Trophoblast cell (in vitro differentiated cells and primary cell): ENCODE measurements at regions not wholly inside any gene's neighbourhood (a gene's known extent, or its start where the extent isn't known, plus 50 kb on each side); places are given as distances from the start of the nearest gene placed in this dataset.

Source experiments
- DNase-seq, 2 donors: peaks; one replicate each; pipeline ENCODE4 v3.0.0-alpha.2; 2016
- H2AFZ ChIP-seq: 2 replicates; pipeline ENCODE4 v1.6.1; 2013; ENCODE audit warnings: low read length, moderate library complexity, mild to moderate bottlenecking; ENCODE audit not compliant: insufficient read depth, poor library complexity
- H2AK5ac ChIP-seq: 2 replicates; pipeline ENCODE4 v1.6.1; 2013; ENCODE audit warnings: mild to moderate bottlenecking, low read length
- H2BK120ac ChIP-seq: 2 replicates; pipeline ENCODE4 v1.6.1; 2013; ENCODE audit warnings: low read length, mild to moderate bottlenecking, moderate library complexity; ENCODE audit not compliant: insufficient read depth, poor library complexity
- H2BK12ac ChIP-seq: 2 replicates; pipeline ENCODE4 v1.6.1; 2013; ENCODE audit warnings: mild to moderate bottlenecking, low read length, moderate library complexity
- H2BK5ac ChIP-seq: 2 replicates; pipeline ENCODE4 v1.6.1; 2013; ENCODE audit warnings: low read length, low read depth, moderate library complexity, mild to moderate bottlenecking; ENCODE audit not compliant: poor library complexity
- H3K14ac ChIP-seq: 2 replicates; pipeline ENCODE4 v1.6.1; 2013; ENCODE audit warnings: mild to moderate bottlenecking, low read length
- H3K18ac ChIP-seq: 2 replicates; pipeline ENCODE4 v1.6.1; 2013; ENCODE audit warnings: mild to moderate bottlenecking, low read length
- H3K23ac ChIP-seq: 2 replicates; pipeline ENCODE4 v1.6.1; 2013; ENCODE audit warnings: low read length
- H3K27ac ChIP-seq: 2 replicates; pipeline ENCODE4 v1.5.1; 2013; ENCODE audit warnings: low read depth, mild to moderate bottlenecking, inconsistent platforms, low read length, moderate library complexity
- H3K27me3 ChIP-seq: 2 replicates; pipeline ENCODE4 v1.6.1; 2013; ENCODE audit warnings: inconsistent platforms, mild to moderate bottlenecking, low read length, moderate library complexity; ENCODE audit not compliant: insufficient read depth
- H3K36me3 ChIP-seq, 2 experiments: 1 replicate in 1 of 2; 2 replicates in 1 of 2; pipeline ENCODE4 v1.6.1; 2013; ENCODE audit warnings: low read length in 2 of 2, mild to moderate bottlenecking in 2 of 2, moderate library complexity in 1 of 2; ENCODE audit not compliant: insufficient read depth in 2 of 2, control insufficient read depth in 1 of 2
- H3K4ac ChIP-seq: 2 replicates; pipeline ENCODE4 v1.6.1; 2013; ENCODE audit warnings: low read depth, mild to moderate bottlenecking, low read length, moderate library complexity
- H3K4me1 ChIP-seq, 2 experiments: 1 replicate in 1 of 2; 2 replicates in 1 of 2; pipeline ENCODE4 v1.6.1; 2013; ENCODE audit warnings: low read length in 2 of 2, mild to moderate bottlenecking in 2 of 2, moderate library complexity in 1 of 2; ENCODE audit not compliant: insufficient read depth in 2 of 2, control insufficient read depth in 1 of 2
- H3K4me2 ChIP-seq: 2 replicates; pipeline ENCODE4 v1.6.1; 2013; ENCODE audit warnings: inconsistent platforms, mild to moderate bottlenecking, low read length, moderate library complexity
- H3K4me3 ChIP-seq: 2 replicates; pipeline ENCODE4 v1.5.1; 2013; ENCODE audit warnings: mild to moderate bottlenecking, low read depth, low read length, inconsistent platforms
- H3K79me1 ChIP-seq: one replicate; pipeline ENCODE4 v1.6.1; 2013; ENCODE audit warnings: low read length
- H3K79me2 ChIP-seq: 2 replicates; pipeline ENCODE4 v1.6.1; 2013; ENCODE audit warnings: low read length, mild to moderate bottlenecking; ENCODE audit not compliant: control insufficient read depth, insufficient read depth, poor library complexity
- H3K9ac ChIP-seq: 2 replicates; pipeline ENCODE4 v1.6.1; 2013; ENCODE audit warnings: mild to moderate bottlenecking, low read length
- H3K9me3 ChIP-seq: 2 replicates; pipeline ENCODE4 v1.6.1; 2013; ENCODE audit warnings: low read depth, mild to moderate bottlenecking, control low read depth, inconsistent platforms, low read length; ENCODE audit not compliant: insufficient read depth
- H4K12ac ChIP-seq: 2 replicates; pipeline ENCODE4 v1.6.1; 2013; ENCODE audit warnings: low read depth, mild to moderate bottlenecking, low read length, moderate library complexity
- H4K8ac ChIP-seq: 2 replicates; pipeline ENCODE4 v1.6.1; 2013; ENCODE audit warnings: low read depth, mild to moderate bottlenecking, low read length, moderate library complexity
- H4K91ac ChIP-seq: one replicate; pipeline ENCODE4 v1.6.1; 2013; ENCODE audit warnings: low read depth, mild to moderate bottlenecking, low read length, moderate library complexity
- WGBS: extraction: QIAGEN DNeasy Blood & Tissue Kit; methylation state at CpG from one replicate; pipeline ENCODE4 v1.1.7; 2013; ENCODE audit warnings: missing lambda C conversion rate; ENCODE audit not compliant: insufficient read length, insufficient coverage; ENCODE audit errors: extremely low coverage; 5-methylcytosine and 5-hydroxymethylcytosine counted together

GRCh38 chr12:75837700-75838099 is 193.9 kb downstream of the PHLDA1 start:
- H2BK12ac ChIP-seq: no peak overlapping the region

GRCh38 chr12:75836533-75836932 is 195.0 kb downstream of the PHLDA1 start:
- H3K4me1 ChIP-seq: no peaks in the 10 kb centered on the region
- H3K79me2 ChIP-seq: no peaks in the 10 kb centered on the region
- H2AK5ac ChIP-seq: no peak overlapping the region
- H3K4me2 ChIP-seq: no peak overlapping the region
- no peak overlapping the region for H3K23ac ChIP-seq
- no peak overlapping the region for H2BK5ac ChIP-seq
- H2BK120ac ChIP-seq: no peak overlapping the region
- H3K18ac ChIP-seq: no peak overlapping the region
- no peak overlapping the region for H2AFZ ChIP-seq
- no peak overlapping the region for H3K4me3 ChIP-seq
- H2BK12ac ChIP-seq: no peak overlapping the region
- H3K9ac ChIP-seq: no peak overlapping the region
- H3K9me3 ChIP-seq: no peaks in the 10 kb centered on the region
- no peak overlapping the region for H4K91ac ChIP-seq
- no peaks in the 10 kb centered on the region for H3K27me3 ChIP-seq
- no peak overlapping the region for H4K12ac ChIP-seq
- H3K79me1 ChIP-seq: no peaks in the 10 kb centered on the region
- H3K36me3 ChIP-seq: no peaks in the 10 kb centered on the region
- no peak overlapping the region for H3K4ac ChIP-seq
- no peak for DNase-seq
- H3K27ac ChIP-seq: no peak overlapping the region
- H3K14ac ChIP-seq: no peak overlapping the region
- H4K8ac ChIP-seq: no peak overlapping the region

More at GRCh38 chr12:75837700-75838099, 193.9 kb downstream of the PHLDA1 start:
- DNase-seq: no peak
- Histone ChIP-seq H4K12ac (no peak overlapping the region), H4K91ac (no peak overlapping the region), H3K27me3 (no peaks in the 10 kb centered on the region), H3K27ac (no peak overlapping the region), H3K9ac (no peak overlapping the region), H3K4ac (no peak overlapping the region), H3K79me2 (no peaks in the 10 kb centered on the region), H3K18ac (no peak overlapping the region), H2AK5ac (no peak overlapping the region), H4K8ac (no peak overlapping the region), H2AFZ (no peak overlapping the region), H3K14ac (no peak overlapping the region), H2BK5ac (no peak overlapping the region), H3K4me2 (no peak overlapping the region), H3K4me3 (no peak overlapping the region), H3K4me1 (no peaks in the 10 kb centered on the region), H3K9me3 (no peaks in the 10 kb centered on the region), H3K36me3 (no peaks in the 10 kb centered on the region), H3K79me1 (no peaks in the 10 kb centered on the region), H3K23ac (no peak overlapping the region), H2BK120ac (no peak overlapping the region)
- no CpG with 5 or more reads among the region's 2 CpGs for WGBS

- no peak for DNase-seq
- Histone ChIP-seq H3K4me1 (no peaks in the 10 kb centered on the region), H3K36me3 (no peaks in the 10 kb centered on the region), H3K4ac (no peak overlapping the region), H3K27me3 (no peaks in the 10 kb centered on the region), H2AFZ (no peak overlapping the region), H2BK120ac (no peak overlapping the region), H3K79me2 (no peaks in the 10 kb centered on the region), H4K8ac (no peak overlapping the region), H4K12ac (no peak overlapping the region), H2BK5ac (no peak overlapping the region), H3K9ac (no peak overlapping the region), H3K9me3 (no peaks in the 10 kb centered on the region), H2AK5ac (no peak overlapping the region), H4K91ac (no peak overlapping the region), H3K4me3 (no peak overlapping the region), H3K23ac (no peak overlapping the region), H3K18ac (no peak overlapping the region), H2BK12ac (no peak overlapping the region), H3K79me1 (no peaks in the 10 kb centered on the region), H3K27ac (no peak overlapping the region), H3K4me2 (no peak overlapping the region), H3K14ac (no peak overlapping the region)
- WGBS: no CpG with 5 or more reads among the region's 3 CpGs
Measured at GRCh38 chr12:75834591-75834990, 197.0 kb downstream of the PHLDA1 start.

- Histone ChIP-seq H3K18ac (no peak overlapping the region), H2AFZ (no peak overlapping the region), H3K4ac (no peak overlapping the region), H3K23ac (no peak overlapping the region), H4K12ac (no peak overlapping the region), H3K4me1 (no peaks in the 10 kb centered on the region), H3K4me3 (no peak overlapping the region), H2BK5ac (no peak overlapping the region), H3K79me2 (no peaks in the 10 kb centered on the region), H3K36me3 (no peaks in the 10 kb centered on the region), H4K8ac (no peak overlapping the region), H2BK120ac (no peak overlapping the region), H3K9me3 (no peaks in the 10 kb centered on the region), H2BK12ac (no peak overlapping the region), H3K14ac (no peak overlapping the region), H2AK5ac (no peak overlapping the region), H3K27me3 (no peaks in the 10 kb centered on the region), H3K9ac (no peak overlapping the region), H4K91ac (no peak overlapping the region), H3K79me1 (no peaks in the 10 kb centered on the region), H3K27ac (no peak overlapping the region), H3K4me2 (no peak overlapping the region)
- no peak for DNase-seq
- WGBS: no CpG with 5 or more reads among the region's 3 CpGs
Measured at GRCh38 chr12:75833268-75833667, 198.3 kb downstream of the PHLDA1 start.
